ENCODE measurements at regions not wholly inside any gene's neighbourhood (a gene's known extent, or its start where the extent isn't known, plus 50 kb on each side); places are given as distances from the start of the nearest gene placed in this dataset.

- no peak for DNase-seq
Measured at GRCh38 chr14:86022031-86022629, 492.2 kb downstream of the FLRT2 start.

- DNase-seq: no peak
Measured at GRCh38 chr14:86020841-86021240, 490.9 kb downstream of the FLRT2 start.

- no peak for DNase-seq
Measured at GRCh38 chr14:86015941-86016340, 486.0 kb downstream of the FLRT2 start.

- no peak for DNase-seq
Measured at GRCh38 chr14:86015511-86015910, 485.6 kb downstream of the FLRT2 start.

- DNase-seq: no peak
Measured at GRCh38 chr14:86013641-86014040, 483.7 kb downstream of the FLRT2 start.

- DNase-seq: no peak
Measured at GRCh38 chr14:86012461-86012860, 482.5 kb downstream of the FLRT2 start.

- no peak for DNase-seq
Measured at GRCh38 chr14:86003998-86004397, 474.1 kb downstream of the FLRT2 start.

- no peak for DNase-seq
Measured at GRCh38 chr14:85996551-85996950, 466.6 kb downstream of the FLRT2 start.

GRCh38 chr14:85991156-85991555 lies 461.2 kb downstream of the FLRT2 start:
- DNase-seq: no peak

- no peak for DNase-seq
Measured at GRCh38 chr14:85987907-85988306, 458.0 kb downstream of the FLRT2 start.

- no peak for DNase-seq
Measured at GRCh38 chr14:85987292-85987691, 457.3 kb downstream of the FLRT2 start.

- no peak for DNase-seq
Measured at GRCh38 chr14:85978582-85979250, 448.8 kb downstream of the FLRT2 start.

- DNase-seq: no peak
Measured at GRCh38 chr14:85974602-85975001, 444.7 kb downstream of the FLRT2 start.

- DNase-seq: no peak
Measured at GRCh38 chr14:85963486-85963885, 433.5 kb downstream of the FLRT2 start.

GRCh38 chr14:85960756-85961155 lies 430.8 kb downstream of the FLRT2 start:
- no peak for DNase-seq

- DNase-seq: no peak
Measured at GRCh38 chr14:85959063-85959462, 429.1 kb downstream of the FLRT2 start.

GRCh38 chr14:85958069-85958468 lies 428.1 kb downstream of the FLRT2 start:
- DNase-seq: no peak

- no peak for DNase-seq
Measured at GRCh38 chr14:85953265-85953664, 423.3 kb downstream of the FLRT2 start.

- DNase-seq: no peak
Measured at GRCh38 chr14:85948153-85948552, 418.2 kb downstream of the FLRT2 start.

- DNase-seq: no peak
Measured at GRCh38 chr14:85947461-85948139, 417.7 kb downstream of the FLRT2 start.

GRCh38 chr14:85943192-85943591 lies 413.2 kb downstream of the FLRT2 start:
- DNase-seq: no peak

GRCh38 chr14:85934886-85935254 lies 404.9 kb downstream of the FLRT2 start:
- DNase-seq: no peak

GRCh38 chr14:85934123-85934885 lies 404.4 kb downstream of the FLRT2 start:
- DNase-seq: peak; percentile 19 to 91 (median 45)

- no peak for DNase-seq
Measured at GRCh38 chr14:85921241-85921640, 391.3 kb downstream of the FLRT2 start.

All from T-helper 1 cell (primary cell).